ENCODE measurements at regions not wholly inside any gene's neighbourhood (a gene's known extent, or its start where the extent isn't known, plus 50 kb on each side); places are given as distances from the start of the nearest gene placed in this dataset.

DNA sequence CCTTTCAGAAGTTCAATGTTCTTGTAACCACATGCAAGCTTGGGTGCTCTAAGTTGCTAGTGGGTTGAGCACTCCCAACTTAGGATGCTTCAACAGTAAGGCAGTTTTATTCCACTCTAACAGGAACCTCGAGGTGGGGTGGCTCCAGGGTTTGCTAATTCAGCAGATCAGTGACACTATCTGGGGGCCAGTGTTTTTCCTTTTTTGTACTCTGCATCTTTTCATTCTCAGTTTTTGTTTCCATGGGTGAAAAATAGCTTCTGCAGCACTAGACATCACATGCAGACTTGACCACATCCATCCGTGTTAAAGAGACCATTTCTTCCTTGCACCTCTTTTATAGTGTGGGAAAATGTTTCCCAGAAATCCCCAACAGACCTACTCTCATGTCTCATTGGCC lies 497.6 kb downstream of the STIM2 start:
- DNase-seq (ENCODE audit: low read depth in 1 of 2, low spot score in 1 of 2) (no peak), ATAC-seq (no peak), FAIRE-seq (no peak)
- Histone ChIP-seq H3K4me2 (no peak overlapping the region), H3K27ac (no peak overlapping the region), H3K4me1 (no peaks in the 10 kb centered on the region), H3K4me3 (no peak overlapping the region), H3K9me3 (no peaks in the 10 kb centered on the region)
- 5% methylated on average over 2 of the region's 2 CpGs for WGBS (ENCODE audit: missing lambda C conversion rate)
- TF ChIP-seq TP53 (CRISPR knock-in tag; IDR thresholded peaks at IDR 0.05), result no peak
- TF ChIP-seq EHF (CRISPR knock-in tag; IDR thresholded peaks at IDR 0.05), result no peak
- TF ChIP-seq PHF8 (IDR thresholded peaks at IDR 0.05; ENCODE audit: borderline replicate concordance, low read depth), result no peak
- no peak for TF ChIP-seq NR3C1 (IDR thresholded peaks at IDR 0.05)
- TF ChIP-seq, protein P1, sequence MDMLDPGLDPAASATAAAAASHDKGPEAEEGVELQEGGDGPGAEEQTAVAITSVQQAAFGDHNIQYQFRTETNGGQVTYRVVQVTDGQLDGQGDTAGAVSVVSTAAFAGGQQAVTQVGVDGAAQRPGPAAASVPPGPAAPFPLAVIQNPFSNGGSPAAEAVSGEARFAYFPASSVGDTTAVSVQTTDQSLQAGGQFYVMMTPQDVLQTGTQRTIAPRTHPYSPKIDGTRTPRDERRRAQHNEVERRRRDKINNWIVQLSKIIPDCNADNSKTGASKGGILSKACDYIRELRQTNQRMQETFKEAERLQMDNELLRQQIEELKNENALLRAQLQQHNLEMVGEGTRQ (IDR thresholded peaks at IDR 0.05), result no peak
- TF ChIP-seq, protein P2, sequence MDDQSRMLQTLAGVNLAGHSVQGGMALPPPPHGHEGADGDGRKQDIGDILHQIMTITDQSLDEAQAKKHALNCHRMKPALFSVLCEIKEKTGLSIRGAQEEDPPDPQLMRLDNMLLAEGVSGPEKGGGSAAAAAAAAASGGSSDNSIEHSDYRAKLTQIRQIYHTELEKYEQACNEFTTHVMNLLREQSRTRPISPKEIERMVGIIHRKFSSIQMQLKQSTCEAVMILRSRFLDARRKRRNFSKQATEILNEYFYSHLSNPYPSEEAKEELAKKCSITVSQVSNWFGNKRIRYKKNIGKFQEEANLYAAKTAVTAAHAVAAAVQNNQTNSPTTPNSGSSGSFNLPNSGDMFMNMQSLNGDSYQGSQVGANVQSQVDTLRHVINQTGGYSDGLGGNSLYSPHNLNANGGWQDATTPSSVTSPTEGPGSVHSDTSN (IDR thresholded peaks at IDR 0.05), result no peak
- TF ChIP-seq, protein P3, sequence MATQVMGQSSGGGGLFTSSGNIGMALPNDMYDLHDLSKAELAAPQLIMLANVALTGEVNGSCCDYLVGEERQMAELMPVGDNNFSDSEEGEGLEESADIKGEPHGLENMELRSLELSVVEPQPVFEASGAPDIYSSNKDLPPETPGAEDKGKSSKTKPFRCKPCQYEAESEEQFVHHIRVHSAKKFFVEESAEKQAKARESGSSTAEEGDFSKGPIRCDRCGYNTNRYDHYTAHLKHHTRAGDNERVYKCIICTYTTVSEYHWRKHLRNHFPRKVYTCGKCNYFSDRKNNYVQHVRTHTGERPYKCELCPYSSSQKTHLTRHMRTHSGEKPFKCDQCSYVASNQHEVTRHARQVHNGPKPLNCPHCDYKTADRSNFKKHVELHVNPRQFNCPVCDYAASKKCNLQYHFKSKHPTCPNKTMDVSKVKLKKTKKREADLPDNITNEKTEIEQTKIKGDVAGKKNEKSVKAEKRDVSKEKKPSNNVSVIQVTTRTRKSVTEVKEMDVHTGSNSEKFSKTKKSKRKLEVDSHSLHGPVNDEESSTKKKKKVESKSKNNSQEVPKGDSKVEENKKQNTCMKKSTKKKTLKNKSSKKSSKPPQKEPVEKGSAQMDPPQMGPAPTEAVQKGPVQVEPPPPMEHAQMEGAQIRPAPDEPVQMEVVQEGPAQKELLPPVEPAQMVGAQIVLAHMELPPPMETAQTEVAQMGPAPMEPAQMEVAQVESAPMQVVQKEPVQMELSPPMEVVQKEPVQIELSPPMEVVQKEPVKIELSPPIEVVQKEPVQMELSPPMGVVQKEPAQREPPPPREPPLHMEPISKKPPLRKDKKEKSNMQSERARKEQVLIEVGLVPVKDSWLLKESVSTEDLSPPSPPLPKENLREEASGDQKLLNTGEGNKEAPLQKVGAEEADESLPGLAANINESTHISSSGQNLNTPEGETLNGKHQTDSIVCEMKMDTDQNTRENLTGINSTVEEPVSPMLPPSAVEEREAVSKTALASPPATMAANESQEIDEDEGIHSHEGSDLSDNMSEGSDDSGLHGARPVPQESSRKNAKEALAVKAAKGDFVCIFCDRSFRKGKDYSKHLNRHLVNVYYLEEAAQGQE (IDR thresholded peaks at IDR 0.05), result no peak
- no peak for TF ChIP-seq EP300 (IDR thresholded peaks at IDR 0.05)
- TF ChIP-seq HOXB13 (CRISPR knock-in tag; IDR thresholded peaks at IDR 0.05; ENCODE audit: low read depth), result no peak
- TF ChIP-seq, protein P4, sequence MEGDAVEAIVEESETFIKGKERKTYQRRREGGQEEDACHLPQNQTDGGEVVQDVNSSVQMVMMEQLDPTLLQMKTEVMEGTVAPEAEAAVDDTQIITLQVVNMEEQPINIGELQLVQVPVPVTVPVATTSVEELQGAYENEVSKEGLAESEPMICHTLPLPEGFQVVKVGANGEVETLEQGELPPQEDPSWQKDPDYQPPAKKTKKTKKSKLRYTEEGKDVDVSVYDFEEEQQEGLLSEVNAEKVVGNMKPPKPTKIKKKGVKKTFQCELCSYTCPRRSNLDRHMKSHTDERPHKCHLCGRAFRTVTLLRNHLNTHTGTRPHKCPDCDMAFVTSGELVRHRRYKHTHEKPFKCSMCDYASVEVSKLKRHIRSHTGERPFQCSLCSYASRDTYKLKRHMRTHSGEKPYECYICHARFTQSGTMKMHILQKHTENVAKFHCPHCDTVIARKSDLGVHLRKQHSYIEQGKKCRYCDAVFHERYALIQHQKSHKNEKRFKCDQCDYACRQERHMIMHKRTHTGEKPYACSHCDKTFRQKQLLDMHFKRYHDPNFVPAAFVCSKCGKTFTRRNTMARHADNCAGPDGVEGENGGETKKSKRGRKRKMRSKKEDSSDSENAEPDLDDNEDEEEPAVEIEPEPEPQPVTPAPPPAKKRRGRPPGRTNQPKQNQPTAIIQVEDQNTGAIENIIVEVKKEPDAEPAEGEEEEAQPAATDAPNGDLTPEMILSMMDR (IDR thresholded peaks at IDR 0.05), result no peak
- TF ChIP-seq HDAC2 (IDR thresholded peaks at IDR 0.05), result no peak
- no peak for TF ChIP-seq TFCP2L1 (CRISPR knock-in tag; IDR thresholded peaks at IDR 0.05)
- no peak for TF ChIP-seq FOSL2 (IDR thresholded peaks at IDR 0.05)
- TF ChIP-seq FOSL2 (CRISPR knock-in tag; IDR thresholded peaks at IDR 0.05), result no peak
- no peak for TF ChIP-seq RNF2 (IDR thresholded peaks at IDR 0.05; ENCODE audit: borderline replicate concordance, low read depth)
- POLR2A ChIA-PET, result no interaction called here
- CTCF ChIA-PET, result no interaction called here

DNA sequence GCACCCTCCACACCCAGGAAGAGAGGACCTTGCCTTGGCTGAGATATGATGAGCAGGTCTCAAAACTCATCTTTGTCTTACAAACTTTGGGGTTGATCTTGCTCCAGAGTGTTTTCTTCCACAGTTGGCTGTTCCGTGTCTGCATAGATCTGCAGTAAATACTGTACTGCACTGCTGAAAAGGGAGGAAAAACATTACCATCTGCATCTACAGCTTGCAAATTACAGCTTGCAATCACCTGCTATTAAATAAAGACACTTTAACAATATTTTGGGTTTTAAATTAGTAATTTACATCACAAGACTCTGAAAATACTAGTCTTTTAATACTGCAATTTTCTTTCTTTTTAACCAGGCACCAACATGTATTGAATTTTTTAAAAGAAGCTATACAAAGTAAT lies 499.5 kb downstream of the STIM2 start:
- FAIRE-seq (no peak), ATAC-seq (no peak), DNase-seq (ENCODE audit: low read depth in 1 of 2, low spot score in 1 of 2) (no peak)
- H3K4me3 ChIP-seq, result no peak overlapping the region
- no peaks in the 10 kb centered on the region for H3K9me3 ChIP-seq
- no peak overlapping the region for H3K27ac ChIP-seq
- CTCF ChIA-PET, result no interaction called here
- TF ChIP-seq HOXB5 (CRISPR knock-in tag; IDR thresholded peaks at IDR 0.05) (no peak), FOXS1 (CRISPR knock-in tag; IDR thresholded peaks at IDR 0.05) (no peak), MYC (IDR thresholded peaks at IDR 0.05; ENCODE audit: borderline replicate concordance, low read length) (no peak), JUN (IDR thresholded peaks at IDR 0.05) (no peak), SREBF2 (IDR thresholded peaks at IDR 0.05) (no peak), FOSB (CRISPR knock-in tag; IDR thresholded peaks at IDR 0.05) (no peak), HOXB13 (CRISPR knock-in tag; IDR thresholded peaks at IDR 0.05; ENCODE audit: low read depth) (no peak), ESRRA (IDR thresholded peaks at IDR 0.05; ENCODE audit: borderline replicate concordance, low read length) (no peak), NPAS2 (CRISPR knock-in tag; IDR thresholded peaks at IDR 0.05; ENCODE audit: borderline replicate concordance) (no peak), NFE2L2 (conservative IDR thresholded peaks at IDR 0.05; ENCODE audit: low read length) (no peak), ZC3H11A (IDR thresholded peaks at IDR 0.05) (no peak), EHMT2 (IDR thresholded peaks at IDR 0.05; ENCODE audit: low read depth) (no peak)
- TF ChIP-seq, protein P5, sequence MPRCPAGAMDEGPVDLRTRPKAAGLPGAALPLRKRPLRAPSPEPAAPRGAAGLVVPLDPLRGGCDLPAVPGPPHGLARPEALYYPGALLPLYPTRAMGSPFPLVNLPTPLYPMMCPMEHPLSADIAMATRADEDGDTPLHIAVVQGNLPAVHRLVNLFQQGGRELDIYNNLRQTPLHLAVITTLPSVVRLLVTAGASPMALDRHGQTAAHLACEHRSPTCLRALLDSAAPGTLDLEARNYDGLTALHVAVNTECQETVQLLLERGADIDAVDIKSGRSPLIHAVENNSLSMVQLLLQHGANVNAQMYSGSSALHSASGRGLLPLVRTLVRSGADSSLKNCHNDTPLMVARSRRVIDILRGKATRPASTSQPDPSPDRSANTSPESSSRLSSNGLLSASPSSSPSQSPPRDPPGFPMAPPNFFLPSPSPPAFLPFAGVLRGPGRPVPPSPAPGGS (IDR thresholded peaks at IDR 0.05), result no peak
- TF ChIP-seq, protein P6, sequence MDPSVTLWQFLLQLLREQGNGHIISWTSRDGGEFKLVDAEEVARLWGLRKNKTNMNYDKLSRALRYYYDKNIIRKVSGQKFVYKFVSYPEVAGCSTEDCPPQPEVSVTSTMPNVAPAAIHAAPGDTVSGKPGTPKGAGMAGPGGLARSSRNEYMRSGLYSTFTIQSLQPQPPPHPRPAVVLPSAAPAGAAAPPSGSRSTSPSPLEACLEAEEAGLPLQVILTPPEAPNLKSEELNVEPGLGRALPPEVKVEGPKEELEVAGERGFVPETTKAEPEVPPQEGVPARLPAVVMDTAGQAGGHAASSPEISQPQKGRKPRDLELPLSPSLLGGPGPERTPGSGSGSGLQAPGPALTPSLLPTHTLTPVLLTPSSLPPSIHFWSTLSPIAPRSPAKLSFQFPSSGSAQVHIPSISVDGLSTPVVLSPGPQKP (IDR thresholded peaks at IDR 0.05; ENCODE audit: low read depth, low read length), result no peak
- TF ChIP-seq, protein P7, sequence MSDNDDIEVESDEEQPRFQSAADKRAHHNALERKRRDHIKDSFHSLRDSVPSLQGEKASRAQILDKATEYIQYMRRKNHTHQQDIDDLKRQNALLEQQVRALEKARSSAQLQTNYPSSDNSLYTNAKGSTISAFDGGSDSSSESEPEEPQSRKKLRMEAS (IDR thresholded peaks at IDR 0.05), result no peak
- TF ChIP-seq, protein P2 (IDR thresholded peaks at IDR 0.05), result no peak
- no peak overlapping the region for H3K4me2 ChIP-seq
- 0% methylated on average over 1 of the region's 1 CpG for WGBS (ENCODE audit: missing lambda C conversion rate)
- no peaks in the 10 kb centered on the region for H3K4me1 ChIP-seq
- POLR2A ChIA-PET, result no interaction called here
